K562 (cell line): ENCODE measurements at regions not wholly inside any gene's neighbourhood (a gene's known extent, or its start where the extent isn't known, plus 50 kb on each side); places are given as distances from the start of the nearest gene placed in this dataset.

Source experiments
- ATAC-seq: fragments of 200-7000 bp; cut with Tn5 transposase; 3 replicates; pipeline ENCODE4 v1.9.1; 2020; ENCODE audit warnings: moderate library complexity
- BruUV-seq: library from RNA; stranded (reverse); fragments of 400-500 nt; replicated peaks from 2 replicates; lab custom pipeline; 2021; lab: Mats Ljungman, UMichigan
- CTCF ChIA-PET: fragments of 300-600 bp; formaldehyde crosslinking; extraction: SDS; loops from one replicate; lab custom pipeline; 2021; ENCODE audit warnings: low intra/inter-chr PET ratio; lab: Yijun Ruan, JAX
- POLR2A ChIA-PET: fragments of 300-600, 350-650 bp; sonication (Branson Sonifier 250); formaldehyde crosslinking; extraction: SDS; loops from one replicate; lab custom pipeline; 2021; ENCODE audit warnings: antibody characterized with exemption, inconsistent platforms; lab: Yijun Ruan, JAX
- DNase-seq, 4 experiments: peaks; one replicate each; pipeline versions ENCODE4 v3.0.0 to v3.0.0-alpha.2; 2011 to 2018; ENCODE audit warnings: low spot score in 3 of 4, mixed read lengths in 3 of 4; ENCODE audit errors: extremely low read depth in 1 of 4
- FAIRE-seq: peaks from 2 replicates; lab custom pipeline; 2011; peaks lifted over from hg19 to GRCh38; lab: Jason Lieb, UNC
- H2AFZ ChIP-seq: 2 replicates; pipeline ENCODE4 v1.6.0; 2011; ENCODE audit warnings: low read depth, low read length, control low read depth, inconsistent platforms
- H3K27ac ChIP-seq: fragments of 200-600 bp; 3 replicates; pipeline ENCODE4 v1.8.0; 2011; ENCODE audit warnings: low read depth, mild to moderate bottlenecking, control low read depth, inconsistent platforms, low read length, moderate library complexity, mixed read lengths; ENCODE audit errors: extremely low read depth
- H3K27me3 ChIP-seq, 2 experiments: fragments of 300-600 bp in 1 of 2; 2 replicates in 1 of 2; 3 replicates in 1 of 2; pipeline versions ENCODE4 v1.6.0 to v1.8.0; 2011; ENCODE audit warnings: inconsistent platforms in 2 of 2, low read length in 2 of 2, mild to moderate bottlenecking in 1 of 2, mixed read lengths in 1 of 2, moderate library complexity in 1 of 2; ENCODE audit not compliant: control insufficient read depth in 2 of 2, insufficient read depth in 2 of 2
- H3K36me3 ChIP-seq: fragments of 300-600 bp; 3 replicates; pipeline ENCODE4 v1.8.0; 2011; ENCODE audit warnings: mild to moderate bottlenecking, low read length, inconsistent platforms; ENCODE audit not compliant: control insufficient read depth, insufficient read depth
- H3K4me1 ChIP-seq, 2 experiments: fragments of 200-600 bp in 1 of 2; replicated peaks in 1 of 2; 2 replicates in 1 of 2; 3 replicates in 1 of 2; pipeline versions ENCODE4 v1.5.1 to v1.8.0; 2011; ENCODE audit warnings: inconsistent platforms in 2 of 2, low read length in 2 of 2, mild to moderate bottlenecking in 1 of 2, mixed read lengths in 1 of 2, moderate library complexity in 1 of 2; ENCODE audit not compliant: control insufficient read depth in 2 of 2, insufficient read depth in 2 of 2
- H3K4me2 ChIP-seq: 2 replicates; pipeline ENCODE4 v1.6.1; 2011; ENCODE audit warnings: low read length, control low read depth, inconsistent platforms, mixed read lengths; ENCODE audit not compliant: insufficient read depth
- H3K4me3 ChIP-seq: fragments of 200-600 bp; sonication (generic), shearing (Covaris generic); 2 replicates; pipeline ENCODE4 v1.5.1; 2016; ENCODE audit warnings: control low read depth, inconsistent platforms
- H3K79me2 ChIP-seq: fragments of 200-600 bp; 3 replicates; pipeline ENCODE4 v1.8.0; 2011; ENCODE audit warnings: low read length, inconsistent platforms; ENCODE audit not compliant: control insufficient read depth, insufficient read depth
- H3K9ac ChIP-seq, 2 experiments: 2 replicates each; pipeline versions ENCODE4 v1.6.0 to v1.6.1; 2011; ENCODE audit warnings: low read depth in 2 of 2, low read length in 2 of 2, control low read depth in 1 of 2, inconsistent platforms in 1 of 2, mild to moderate bottlenecking in 1 of 2, mixed read lengths in 1 of 2; ENCODE audit not compliant: insufficient read depth in 1 of 2
- H3K9me1 ChIP-seq: one replicate; pipeline ENCODE4 v1.6.0; 2011; ENCODE audit warnings: inconsistent platforms, mild to moderate bottlenecking, low read length, moderate library complexity; ENCODE audit not compliant: control insufficient read depth, insufficient read depth
- H3K9me3 ChIP-seq: replicated peaks from 2 replicates; pipeline ENCODE4 v1.5.1; 2011; ENCODE audit warnings: low read depth, low read length, inconsistent platforms; ENCODE audit not compliant: control insufficient read depth, insufficient read depth
- H4K20me1 ChIP-seq: replicated peaks from 2 replicates; pipeline ENCODE4 v1.6.1; 2011; ENCODE audit warnings: low read length, inconsistent platforms, mixed read lengths; ENCODE audit not compliant: control insufficient read depth, insufficient read depth
- ATF7 ChIP-seq: fragments of 450-650 bp; IDR thresholded peaks from 2 replicates; pipeline ENCODE4 v1.7.1; 2014; ENCODE audit warnings: mild to moderate bottlenecking, moderate library complexity
- SETDB1 ChIP-seq: IDR thresholded peaks from one replicate; pipeline ENCODE4 v1.6.1; 2012; ENCODE audit warnings: low read length, control low read depth, inconsistent platforms
- TEAD2 ChIP-seq: fragments of 450-650 bp; IDR thresholded peaks from 2 replicates; pipeline ENCODE4 v1.6.1; 2016; ENCODE audit warnings: missing genetic modification characterization, control low read depth, missing compliant biosample characterization
- ZNF124 ChIP-seq: sonication (generic); formaldehyde crosslinking; IDR thresholded peaks from 2 replicates; pipeline ENCODE4 v1.8.1; 2022; ENCODE audit warnings: missing genetic modification reagents
- ZNF134 ChIP-seq: fragments of 250-450 bp; sonication (Bioruptor Pico); conservative IDR thresholded peaks from 2 replicates; pipeline ENCODE4 v1.4.0; 2020
- ZNF23 ChIP-seq: fragments of 250-450 bp; sonication (Bioruptor Pico); IDR thresholded peaks from 2 replicates; pipeline ENCODE4 v1.4.0; 2020; ENCODE audit warnings: mild to moderate bottlenecking
- ZNF263 ChIP-seq: sonication (generic); formaldehyde crosslinking; IDR thresholded peaks from 2 replicates; pipeline ENCODE4 v1.8.0; 2022; ENCODE audit warnings: mild to moderate bottlenecking, missing genetic modification reagents, borderline replicate concordance
- ZNF780A ChIP-seq: fragments of 250-450 bp; sonication (Bioruptor Pico); IDR thresholded peaks from 2 replicates; pipeline ENCODE4 v1.5.0; 2021; ENCODE audit warnings: mild to moderate bottlenecking
- WGBS: fragments of 100-300 bp; shearing (Covaris generic); methylation state at CpG from one replicate; pipeline ENCODE4 v1.1.6; 2016; ENCODE audit warnings: low coverage, mixed read lengths; ENCODE audit not compliant: insufficient coverage; ENCODE audit errors: missing lambda C conversion rate; 5-methylcytosine and 5-hydroxymethylcytosine counted together
- in situ Hi-C: fragments of 300-500 bp; cut with MboI; formaldehyde crosslinking; loops from 4 replicates; pipeline ENCODE4 v1.15.0; 2018; ENCODE audit warnings: inconsistent platforms, mixed read lengths
- intact Hi-C: fragments of 100-400 bp; cut with micrococcal nuclease; formaldehyde crosslinking; loops from 2 replicates; pipeline ENCODE4 v1.14.2; 2022
- TF ChIP-seq, protein P1 (sequence below): fragments of 450-650 bp; formaldehyde crosslinking; IDR thresholded peaks from 2 replicates; pipeline ENCODE4 v1.4.0; 2022; ENCODE audit warnings: mild to moderate bottlenecking, moderate library complexity

DNA sequence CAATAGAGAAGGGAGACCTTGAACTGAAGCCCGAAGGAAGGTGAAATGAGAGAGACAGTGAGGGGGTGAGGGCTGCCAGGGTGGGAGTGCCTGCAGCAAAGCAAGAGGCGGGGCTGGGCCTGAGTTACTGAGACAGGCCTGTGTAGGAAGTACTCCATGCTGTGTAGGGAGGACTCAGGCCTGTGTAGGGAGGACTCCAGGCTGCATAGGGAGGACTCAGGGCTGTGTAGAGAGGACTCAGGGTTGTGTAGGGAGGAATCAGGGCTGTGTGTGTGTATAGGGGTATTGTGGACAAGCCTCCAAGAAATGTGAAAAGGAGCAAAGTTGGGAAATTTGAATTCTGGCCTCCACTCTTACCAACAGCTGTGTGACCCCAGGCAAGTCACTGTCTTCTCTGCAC is 133.8 kb upstream of the CACNA1E start:
- Histone ChIP-seq H4K20me1 (no peaks in the 10 kb centered on the region), H3K4me2 (no peak overlapping the region), H3K9me1 (no peaks in the 10 kb centered on the region), H3K27ac (no peak overlapping the region), H3K79me2 (no peaks in the 10 kb centered on the region), H3K27me3 (peaks cover 2 to 41% of the 10 kb centered on the region in 2 experiments; a peak in 3 of 5 replicates), H2AFZ (no peak overlapping the region), H3K36me3 (no peaks in the 10 kb centered on the region), H3K9me3 (no peaks in the 10 kb centered on the region), H3K9ac (no peak overlapping the region), H3K4me1 (no peaks in the 10 kb centered on the region), H3K4me3 (no peak overlapping the region)
- FAIRE-seq, result no peak
- ChIA-PET POLR2A (interaction anchor here (0.7 kb wide), 1 partner anchor 178 kb away, joined by 3 read pairs; no protein-coding TSS in a partner anchor), CTCF (no interaction called here)
- in situ Hi-C loops (no loop called here), intact Hi-C loops (no loop called here)
- ATAC-seq, result no peak
- no peak for DNase-seq
- TF ChIP-seq ATF7 (no peak), ZNF134 (CRISPR knock-in tag) (no peak), ZNF263 (CRISPR knock-in tag) (peak; percentile 91), ZNF780A (CRISPR knock-in tag) (no peak), TEAD2 (tag) (no peak), SETDB1 (no peak), ZNF23 (CRISPR knock-in tag) (no peak), ZNF124 (no peak)
- TF ChIP-seq, protein P1, sequence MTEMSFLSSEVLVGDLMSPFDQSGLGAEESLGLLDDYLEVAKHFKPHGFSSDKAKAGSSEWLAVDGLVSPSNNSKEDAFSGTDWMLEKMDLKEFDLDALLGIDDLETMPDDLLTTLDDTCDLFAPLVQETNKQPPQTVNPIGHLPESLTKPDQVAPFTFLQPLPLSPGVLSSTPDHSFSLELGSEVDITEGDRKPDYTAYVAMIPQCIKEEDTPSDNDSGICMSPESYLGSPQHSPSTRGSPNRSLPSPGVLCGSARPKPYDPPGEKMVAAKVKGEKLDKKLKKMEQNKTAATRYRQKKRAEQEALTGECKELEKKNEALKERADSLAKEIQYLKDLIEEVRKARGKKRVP (CRISPR knock-in tag), result no peak
- WGBS, result 0% methylated on average over 2 of the region's 2 CpGs
- no TSS peak for BruUV-seq
